Testis (tissue), 2 donors: ENCODE measurements at regions not wholly inside any gene's neighbourhood (a gene's known extent, or its start where the extent isn't known, plus 50 kb on each side); places are given as distances from the start of the nearest gene placed in this dataset.

ENCODE experiments used
- DNase-seq: peaks from one replicate; pipeline ENCODE4 v3.0.0-alpha.2; 2019
- H3K27ac ChIP-seq, 2 donors: fragments of 200-600 bp; sonication (generic); one replicate each; pipeline ENCODE4 v1.5.1; 2019
- H3K27me3 ChIP-seq: fragments of 200-600 bp; sonication (generic); one replicate; pipeline ENCODE4 v1.5.1; 2019
- H3K36me3 ChIP-seq: fragments of 200-600 bp; sonication (generic); one replicate; pipeline ENCODE4 v1.5.1; 2017; ENCODE audit warnings: low read depth; ENCODE audit errors: missing control alignments
- H3K4me1 ChIP-seq: fragments of 200-600 bp; sonication (generic); one replicate; pipeline ENCODE4 v1.5.1; 2019
- H3K4me3 ChIP-seq, 2 donors: fragments of 200-600 bp; sonication (generic); one replicate each; pipeline ENCODE4 v1.5.1; 2017 to 2019
- H3K9me3 ChIP-seq: fragments of 200-600 bp; sonication (generic); one replicate; pipeline ENCODE4 v1.5.1; 2017
- POLR2A ChIP-seq: fragments of 450-650 bp; IDR thresholded peaks from one replicate; pipeline ENCODE4 v1.6.1; 2017; ENCODE audit warnings: antibody characterized with exemption, mild to moderate bottlenecking, moderate library complexity
- WGBS, 2 donors: methylation state at CpG; one replicate each; pipeline ENCODE4 v1.1.5; 2018; 5-methylcytosine and 5-hydroxymethylcytosine counted together
- intact Hi-C: fragments of 100-400 bp; cut with DNase I; formaldehyde crosslinking; loops from one replicate; pipeline ENCODE4 v1.15.1; 2023; ENCODE audit warnings: low total_unique reads
- TF ChIP-seq, protein P1 (sequence below), 3 experiments: fragments of 450-650 bp in 2 of 3; fragments of 200-600 bp in 1 of 3; sonication (generic) in 1 of 3; IDR thresholded peaks; one replicate each; pipeline ENCODE4 v1.5.1; 2016 to 2019; ENCODE audit warnings: antibody characterized with exemption in 3 of 3, mild to moderate bottlenecking in 2 of 3, moderate library complexity in 1 of 3

DNA sequence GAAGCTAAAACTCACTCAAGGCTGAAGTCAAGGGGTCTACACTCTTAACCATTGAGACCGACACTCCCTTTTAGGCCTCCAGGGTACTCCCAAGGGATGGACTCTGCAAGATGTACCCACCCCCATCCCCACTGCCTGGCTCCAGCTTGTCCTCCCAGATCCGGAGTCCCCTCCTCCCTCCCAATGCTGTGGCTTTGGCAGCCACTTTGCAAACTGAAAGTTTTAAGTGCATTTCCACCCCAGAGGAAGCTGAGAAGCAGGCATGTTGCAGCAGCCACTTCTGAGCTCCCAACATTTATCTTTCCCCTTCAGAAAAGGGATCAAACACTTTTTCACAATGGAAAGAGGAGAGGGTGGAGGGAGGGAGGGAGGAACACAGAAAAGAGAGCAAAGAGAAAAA, 115.2 kb downstream of the COPRS start:
- Histone ChIP-seq H3K36me3 (no peaks in the 10 kb centered on the region), H3K4me1 (peaks cover 19% of the 10 kb centered on the region), H3K9me3 (no peaks in the 10 kb centered on the region), H3K27ac (no peak overlapping the region), H3K27me3 (no peaks in the 10 kb centered on the region), H3K4me3 (no peak overlapping the region)
- WGBS, 2 donors: 37 to 40% methylated on average over 2 of the region's 2 CpGs
- TF ChIP-seq POLR2A: no peak
- TF ChIP-seq, protein P1, sequence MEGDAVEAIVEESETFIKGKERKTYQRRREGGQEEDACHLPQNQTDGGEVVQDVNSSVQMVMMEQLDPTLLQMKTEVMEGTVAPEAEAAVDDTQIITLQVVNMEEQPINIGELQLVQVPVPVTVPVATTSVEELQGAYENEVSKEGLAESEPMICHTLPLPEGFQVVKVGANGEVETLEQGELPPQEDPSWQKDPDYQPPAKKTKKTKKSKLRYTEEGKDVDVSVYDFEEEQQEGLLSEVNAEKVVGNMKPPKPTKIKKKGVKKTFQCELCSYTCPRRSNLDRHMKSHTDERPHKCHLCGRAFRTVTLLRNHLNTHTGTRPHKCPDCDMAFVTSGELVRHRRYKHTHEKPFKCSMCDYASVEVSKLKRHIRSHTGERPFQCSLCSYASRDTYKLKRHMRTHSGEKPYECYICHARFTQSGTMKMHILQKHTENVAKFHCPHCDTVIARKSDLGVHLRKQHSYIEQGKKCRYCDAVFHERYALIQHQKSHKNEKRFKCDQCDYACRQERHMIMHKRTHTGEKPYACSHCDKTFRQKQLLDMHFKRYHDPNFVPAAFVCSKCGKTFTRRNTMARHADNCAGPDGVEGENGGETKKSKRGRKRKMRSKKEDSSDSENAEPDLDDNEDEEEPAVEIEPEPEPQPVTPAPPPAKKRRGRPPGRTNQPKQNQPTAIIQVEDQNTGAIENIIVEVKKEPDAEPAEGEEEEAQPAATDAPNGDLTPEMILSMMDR (IDR thresholded peaks at IDR 0.05): no peak
- intact Hi-C loops: no loop called here
- DNase-seq: no peak

DNA sequence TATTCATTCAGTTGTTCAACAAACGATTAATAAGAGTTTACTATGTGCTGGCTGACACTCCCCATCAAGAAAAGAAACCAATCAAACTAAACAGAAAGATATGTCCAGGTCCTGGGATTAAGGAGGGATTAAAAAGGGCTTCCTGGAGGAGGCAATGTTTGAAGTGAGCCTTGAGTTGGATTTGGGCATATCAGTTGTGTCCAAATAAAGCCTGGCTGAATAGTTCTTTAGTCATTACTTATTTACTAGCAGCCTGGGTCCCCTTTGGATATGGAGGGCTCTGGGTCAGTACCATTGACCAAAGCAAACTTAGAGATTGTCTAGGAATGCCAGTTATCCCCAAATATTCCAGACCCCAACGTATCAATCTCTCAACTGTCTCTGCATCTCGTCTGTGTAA, 117.7 kb downstream of the COPRS start:
- no peak overlapping the region for H3K27ac ChIP-seq
- no peaks in the 10 kb centered on the region for H3K27me3 ChIP-seq
- H3K9me3 ChIP-seq: no peaks in the 10 kb centered on the region
- H3K4me1 ChIP-seq: peaks cover 19% of the 10 kb centered on the region
- WGBS, 2 donors: 80 to 89% methylated on average over 3 of the region's 3 CpGs
- intact Hi-C loops: no loop called here
- no peak overlapping the region for H3K4me3 ChIP-seq
- no peaks in the 10 kb centered on the region for H3K36me3 ChIP-seq
- TF ChIP-seq, protein P1 (IDR thresholded peaks at IDR 0.05): no peak
- no peak for TF ChIP-seq POLR2A
- DNase-seq: no peak

DNA sequence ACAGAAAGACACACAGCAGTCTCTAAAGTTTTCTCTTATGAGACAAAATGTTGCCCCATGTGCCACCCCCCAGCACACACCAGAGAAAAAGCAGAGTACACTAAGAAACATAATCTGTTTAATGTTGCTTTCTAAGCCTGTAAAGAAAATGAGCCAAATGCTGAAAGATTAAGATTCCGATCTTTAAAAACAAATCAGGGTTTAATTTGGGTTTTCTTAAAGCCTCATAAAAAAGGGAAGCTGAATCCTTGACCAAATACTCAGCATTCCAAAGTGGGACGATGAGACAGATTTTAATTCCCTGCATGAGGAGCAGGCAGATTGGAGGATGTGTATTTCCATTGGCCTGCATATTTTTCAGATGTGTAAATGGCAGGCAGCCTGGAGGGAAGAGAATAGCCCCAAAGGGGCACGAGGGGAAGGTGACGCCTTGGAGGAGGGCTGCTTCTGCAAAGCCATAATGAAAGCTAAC, 118.4 kb downstream of the COPRS start:
- WGBS, 2 donors: 34 to 58% methylated on average over 4 of the region's 4 CpGs
- H3K27ac ChIP-seq: no peak overlapping the region
- no peaks in the 10 kb centered on the region for H3K36me3 ChIP-seq
- H3K4me1 ChIP-seq: peaks cover 19% of the 10 kb centered on the region
- intact Hi-C loops: no loop called here
- TF ChIP-seq, protein P1 (IDR thresholded peaks at IDR 0.05): no peak
- no peaks in the 10 kb centered on the region for H3K9me3 ChIP-seq
- no peak overlapping the region for H3K4me3 ChIP-seq
- no peak for DNase-seq
- no peaks in the 10 kb centered on the region for H3K27me3 ChIP-seq

DNA sequence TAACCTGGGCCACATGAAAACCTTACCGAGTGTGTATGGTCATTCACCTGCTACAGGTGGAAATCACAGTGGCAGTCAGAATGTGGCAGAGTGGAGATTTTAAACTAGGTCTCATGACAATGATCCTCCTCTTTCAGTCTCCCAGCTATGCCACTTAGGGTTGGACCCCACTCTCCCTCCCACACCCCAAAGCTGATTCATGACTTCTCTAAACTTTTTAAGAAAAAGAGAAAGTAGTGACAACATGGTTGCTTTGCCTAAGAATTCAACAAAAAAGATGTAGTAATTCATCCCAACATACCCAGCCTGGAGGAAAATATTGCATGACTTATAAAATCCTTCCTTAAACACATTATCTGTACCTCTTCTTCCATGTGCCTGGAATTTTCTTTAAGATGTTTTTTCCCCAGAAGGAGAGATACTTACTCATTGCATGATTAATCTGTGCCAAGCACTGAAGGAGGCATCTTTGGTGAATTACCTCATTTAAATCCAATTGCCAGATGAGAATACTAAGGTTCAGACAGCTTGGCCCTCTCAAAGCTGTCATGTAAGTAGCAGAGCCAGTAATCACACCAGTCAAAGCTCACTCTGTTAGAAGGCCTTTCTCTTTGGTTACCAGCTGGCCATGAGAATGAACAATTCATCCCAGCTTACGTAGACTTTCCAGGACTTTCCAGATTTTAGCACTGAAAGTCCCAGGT, 119.9 kb downstream of the COPRS start:
- peaks cover 8% of the 10 kb centered on the region for H3K4me1 ChIP-seq
- H3K36me3 ChIP-seq: no peaks in the 10 kb centered on the region
- no peak overlapping the region for H3K4me3 ChIP-seq
- no peak for TF ChIP-seq POLR2A
- TF ChIP-seq, protein P1 (IDR thresholded peaks at IDR 0.05): no peak
- H3K27me3 ChIP-seq: no peaks in the 10 kb centered on the region
- DNase-seq: no peak
- no peak overlapping the region for H3K27ac ChIP-seq
- no peaks in the 10 kb centered on the region for H3K9me3 ChIP-seq
- WGBS, 2 donors: 87 to 89% methylated on average over 2 of the region's 2 CpGs
- intact Hi-C loops: no loop called here

DNA sequence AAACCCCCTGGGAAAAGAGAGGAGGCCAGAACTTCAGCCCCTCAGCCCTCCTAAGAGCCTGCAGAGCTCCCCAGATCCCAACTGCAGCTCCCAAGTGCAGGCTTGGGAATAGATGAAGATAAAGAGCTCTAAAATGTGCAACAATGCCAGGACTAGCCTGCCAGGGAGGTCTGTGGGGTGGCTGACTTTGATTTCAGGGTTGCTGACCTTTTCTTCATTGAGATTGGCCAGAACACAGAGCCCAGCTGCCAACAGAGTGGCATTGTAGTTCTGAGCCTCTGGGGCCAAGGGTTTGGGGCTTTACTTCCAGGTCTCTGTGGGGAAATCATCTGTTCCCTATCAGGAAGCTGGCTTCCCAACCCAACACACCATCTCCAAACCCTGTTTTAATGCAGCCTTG, 120.6 kb downstream of the COPRS start:
- no peak for DNase-seq
- H3K36me3 ChIP-seq: no peaks in the 10 kb centered on the region
- no peak overlapping the region for H3K4me3 ChIP-seq
- TF ChIP-seq, protein P1 (IDR thresholded peaks at IDR 0.05): no peak
- TF ChIP-seq POLR2A: no peak
- H3K4me1 ChIP-seq: peaks cover 6% of the 10 kb centered on the region
- intact Hi-C loops: no loop called here
- H3K27me3 ChIP-seq: no peaks in the 10 kb centered on the region
- no peak overlapping the region for H3K27ac ChIP-seq
- no peaks in the 10 kb centered on the region for H3K9me3 ChIP-seq
